Hepatic stellate cell (primary cell): ENCODE measurements at regions not wholly inside any gene's neighbourhood (a gene's known extent, or its start where the extent isn't known, plus 50 kb on each side); places are given as distances from the start of the nearest gene placed in this dataset.

ENCODE experiments used
- DNase-seq: peaks from one replicate; pipeline ENCODE4 v3.0.0; 2011; ENCODE audit warnings: low spot score

DNA sequence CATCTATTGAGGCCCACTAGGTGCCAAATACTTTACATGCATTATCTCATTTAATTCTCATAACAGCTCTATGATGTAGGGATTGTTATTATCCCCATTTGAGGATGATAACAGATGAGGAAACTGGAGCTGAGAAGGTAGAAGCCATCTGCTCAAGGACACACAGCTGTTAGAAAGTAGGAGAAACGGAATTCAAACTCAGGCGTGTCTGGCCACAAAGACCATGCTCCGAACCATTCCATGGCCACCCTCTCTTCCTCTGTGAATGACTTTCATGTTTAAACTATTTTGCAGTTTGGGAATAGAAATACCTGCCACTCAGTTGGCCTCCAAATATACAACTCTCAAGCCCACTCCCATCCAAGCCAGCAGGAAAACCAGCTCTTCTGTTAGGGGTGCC is 87.6 kb upstream of the ANKRD55 start:
- DNase-seq, result no peak

DNA sequence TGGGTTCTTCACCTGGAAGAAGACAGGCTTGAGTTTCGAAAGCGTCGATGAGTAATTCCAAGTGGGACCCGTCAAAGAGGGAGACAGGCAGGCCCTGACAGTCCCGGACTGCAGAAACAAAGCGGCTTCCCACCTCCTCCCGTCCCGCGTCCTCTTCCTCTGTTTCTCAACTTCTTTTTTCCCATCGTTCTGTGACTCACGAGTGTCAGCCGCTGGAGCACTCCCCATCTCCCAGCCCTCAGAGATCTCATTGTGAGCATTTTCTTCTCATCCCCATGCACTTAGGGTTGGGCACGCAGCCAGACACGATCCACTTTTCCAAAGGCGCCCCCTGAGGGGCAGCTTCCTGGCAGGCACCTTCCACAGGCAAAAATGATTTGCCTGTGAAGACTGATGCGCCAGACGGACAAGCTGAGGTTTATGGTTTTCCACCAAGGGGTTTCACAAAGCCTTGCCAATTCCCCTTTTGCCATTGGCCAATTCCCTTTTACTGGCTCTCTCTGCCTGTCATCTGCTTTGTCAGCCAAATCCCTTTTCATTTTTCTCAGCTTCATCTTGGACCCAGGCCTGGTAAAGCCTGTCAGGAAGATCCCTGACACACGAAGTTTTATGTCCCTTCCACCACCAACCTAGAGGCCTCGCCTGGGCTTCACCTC is 86.5 kb upstream of the ANKRD55 start:
- DNase-seq, result peak; percentile 59

DNA sequence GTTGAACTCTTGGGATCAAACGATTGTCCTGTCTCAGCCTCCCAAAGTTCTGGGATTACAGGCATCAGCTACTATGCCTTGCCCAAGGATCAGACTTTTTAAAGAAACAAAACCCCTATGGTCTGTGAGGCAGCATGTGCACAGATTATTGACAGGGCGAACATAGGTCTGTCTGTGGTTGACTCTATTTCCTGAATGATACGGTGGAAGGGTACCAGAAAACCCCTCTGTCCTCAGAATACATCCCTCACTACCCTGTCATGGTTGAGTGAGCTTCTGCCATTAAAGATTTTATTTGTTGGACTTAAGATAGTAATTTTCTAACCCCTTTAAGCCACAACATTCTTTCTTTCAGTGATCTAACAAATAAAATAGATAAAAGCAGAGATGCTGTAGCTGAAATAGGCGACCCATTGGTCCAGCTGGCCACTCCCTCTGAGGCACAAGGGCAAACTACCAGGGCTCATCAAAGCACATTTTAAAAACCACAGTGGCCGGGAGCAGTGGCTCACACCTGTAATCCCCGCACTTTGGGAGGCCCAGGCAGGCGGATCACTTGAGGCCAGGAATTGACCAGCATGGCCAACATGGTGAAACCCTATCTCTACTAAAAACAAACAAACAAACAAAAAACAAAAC is 84.9 kb upstream of the ANKRD55 start:
- DNase-seq, result no peak

DNA sequence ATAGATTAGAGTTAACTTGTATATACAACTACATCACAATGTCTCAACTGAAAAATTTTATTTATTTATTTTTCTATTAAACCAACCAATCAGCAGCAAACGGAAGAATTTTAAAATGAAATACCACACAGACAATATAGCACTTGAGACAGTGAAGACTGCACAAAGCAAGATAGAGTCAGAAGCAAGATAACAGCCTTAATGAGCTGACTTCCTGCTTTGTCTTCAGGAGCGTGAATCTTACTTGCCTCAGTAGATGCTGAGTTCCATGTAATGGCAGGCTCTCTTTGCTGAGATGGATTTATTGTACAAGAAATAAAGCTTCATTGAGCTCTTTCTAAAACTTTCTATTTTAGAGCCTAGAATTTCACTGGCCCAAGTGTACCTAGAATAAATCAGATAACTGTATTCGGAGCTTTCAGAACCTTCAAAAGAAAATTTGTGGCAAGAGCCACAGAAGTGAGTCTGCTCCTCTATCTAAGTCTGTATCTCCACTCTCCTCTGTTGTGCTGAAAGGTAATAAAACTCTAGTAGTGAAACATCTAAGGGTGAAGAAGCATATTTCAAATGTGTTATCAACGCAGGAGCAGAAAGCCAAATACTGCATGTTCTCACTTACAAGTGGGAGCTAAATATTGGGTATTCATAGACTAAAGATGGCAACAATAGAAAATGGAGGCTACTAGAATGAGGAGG is 83.3 kb upstream of the ANKRD55 start:
- no peak for DNase-seq

DNA sequence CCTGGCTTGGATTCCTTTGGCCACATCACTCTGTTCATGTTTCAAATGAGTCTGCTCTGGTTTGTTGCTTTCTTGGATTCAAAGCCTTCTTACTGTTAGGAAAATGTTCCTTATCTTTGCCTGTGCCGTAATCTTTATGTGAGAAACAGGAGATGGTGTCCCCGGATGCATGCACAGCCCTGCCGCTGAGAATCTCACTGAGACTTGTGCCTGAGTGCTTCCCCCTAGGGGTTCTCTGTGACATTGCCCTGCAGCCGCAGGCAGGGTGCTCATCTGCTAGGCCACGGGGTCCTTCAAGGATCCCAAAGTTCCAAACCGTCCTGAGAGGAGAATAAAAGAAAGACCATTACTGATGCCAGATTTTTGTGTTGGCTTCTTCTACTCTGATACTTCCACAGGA is 81.4 kb upstream of the ANKRD55 start:
- peak; percentile 35 for DNase-seq

DNA sequence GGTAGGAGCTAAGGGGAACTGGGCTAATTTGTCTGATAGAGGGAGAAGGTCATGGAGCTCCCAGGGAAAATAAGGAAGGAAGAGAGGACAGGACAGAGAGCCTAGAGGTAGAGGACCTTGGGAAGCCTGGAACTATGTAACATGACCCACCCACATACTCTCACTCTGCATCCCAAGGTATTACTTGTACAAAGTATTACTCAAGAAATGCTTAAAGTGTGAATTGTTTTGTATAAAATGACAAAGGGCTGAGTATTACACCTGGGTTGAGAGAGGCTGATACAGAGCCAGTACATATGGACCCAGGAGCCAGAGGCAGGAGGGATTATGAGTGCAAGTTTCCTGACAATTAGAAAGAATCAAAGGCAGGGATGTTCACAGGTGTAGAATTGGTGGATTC is 80.5 kb upstream of the ANKRD55 start:
- DNase-seq, result no peak

DNA sequence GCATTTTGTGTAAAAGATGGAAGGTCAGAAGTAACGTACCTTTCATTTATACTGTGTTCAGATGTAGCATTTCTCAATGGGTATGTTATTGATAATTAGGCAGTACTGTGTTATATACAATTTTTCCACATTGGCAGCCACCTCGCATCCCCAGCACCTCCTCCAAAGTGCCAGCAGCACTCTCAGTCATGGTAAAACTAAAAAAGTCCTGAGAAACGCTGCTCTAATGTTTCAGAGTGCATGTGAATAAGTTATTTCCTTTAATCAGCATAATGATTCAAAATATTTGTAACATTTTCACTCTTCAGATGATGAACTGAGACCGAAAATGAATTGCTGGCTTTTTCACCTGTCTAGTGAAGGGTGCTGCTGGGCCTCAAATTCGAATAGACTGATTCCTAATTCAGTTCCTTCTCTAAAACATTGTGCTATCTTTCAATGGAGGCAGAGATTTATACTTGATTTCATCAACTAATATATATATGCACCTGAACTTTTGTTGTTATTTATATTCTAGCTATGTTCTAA is 79.9 kb upstream of the ANKRD55 start:
- DNase-seq, result no peak

DNA sequence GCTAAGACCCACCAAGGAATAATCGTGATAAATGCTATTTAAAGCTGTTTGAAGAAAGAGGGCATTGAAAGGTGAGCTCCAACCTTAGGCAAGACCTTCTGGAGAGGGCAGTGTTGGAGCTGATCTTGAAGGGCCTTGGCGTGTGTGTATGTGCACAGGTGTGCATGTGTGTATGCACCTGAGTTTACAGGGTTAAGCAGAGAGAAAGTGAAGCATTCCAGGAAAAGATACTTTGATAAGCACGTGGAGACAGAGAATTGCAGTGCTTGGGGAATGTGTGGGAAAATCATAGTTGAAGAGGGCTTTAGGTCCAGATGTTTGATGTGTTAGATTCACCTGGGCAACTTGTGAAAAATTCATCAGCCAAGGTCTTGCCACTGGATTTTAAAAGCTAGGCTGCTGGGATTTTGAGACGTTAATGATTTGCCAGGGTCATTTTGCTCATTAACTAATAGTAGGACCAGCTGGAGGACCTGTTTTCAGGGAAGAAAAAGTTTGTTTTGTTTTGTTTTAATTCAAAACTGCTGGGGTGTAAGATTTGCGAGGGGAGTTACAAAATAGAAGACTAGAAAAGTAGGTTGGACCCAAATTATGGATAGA is 78.3 kb upstream of the ANKRD55 start:
- DNase-seq, result no peak

DNA sequence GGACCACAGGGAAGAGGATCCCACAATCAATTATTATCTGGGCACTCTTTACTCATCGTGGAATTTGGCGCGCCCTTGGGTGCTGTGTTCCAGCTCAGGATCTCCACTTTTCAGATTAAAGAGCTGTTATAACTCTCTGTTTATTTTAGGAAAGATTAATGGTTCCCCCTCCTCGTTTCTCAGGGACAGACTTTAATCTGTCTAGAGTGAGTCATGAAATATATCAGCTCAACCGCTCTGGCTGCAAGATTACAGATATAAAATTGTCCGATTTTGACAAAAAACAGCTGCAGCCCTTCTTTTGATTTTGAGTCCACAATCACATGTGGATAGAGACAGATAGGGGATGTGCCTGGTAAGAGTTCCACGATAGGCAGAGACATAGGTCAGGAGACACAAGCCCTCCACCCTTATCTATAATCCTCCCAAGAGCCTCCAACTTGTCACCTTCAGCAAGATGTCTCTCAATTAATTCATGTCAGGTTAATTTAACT is 77.6 kb upstream of the ANKRD55 start:
- DNase-seq, result peak; percentile 34

DNA sequence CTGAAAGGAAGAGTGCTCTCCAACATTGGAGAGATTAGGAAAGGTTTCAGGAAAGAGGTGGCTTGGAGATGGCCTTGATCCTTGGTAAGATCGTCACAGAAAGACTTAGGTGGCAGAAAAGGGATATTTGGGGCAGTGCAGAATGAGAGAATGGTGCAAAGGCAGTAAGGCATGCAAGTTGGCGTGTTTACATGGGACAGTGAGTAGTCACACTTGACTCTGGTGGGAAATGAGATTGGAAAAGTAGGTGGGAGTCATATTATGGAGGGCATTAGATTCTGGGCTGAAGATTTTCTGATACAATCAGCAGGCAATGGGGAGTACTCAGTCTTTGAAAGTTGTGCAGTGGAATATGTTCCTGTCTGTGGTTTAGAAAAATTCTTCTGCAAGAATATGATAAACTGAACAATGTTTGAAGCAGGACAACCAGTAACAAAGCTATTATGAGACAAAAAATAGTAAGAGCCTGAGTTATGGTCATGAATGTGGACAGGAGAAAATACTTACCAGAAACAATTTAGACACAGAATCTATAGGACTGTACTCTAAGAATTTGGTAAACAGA is 76.2 kb upstream of the ANKRD55 start:
- no peak for DNase-seq

DNA sequence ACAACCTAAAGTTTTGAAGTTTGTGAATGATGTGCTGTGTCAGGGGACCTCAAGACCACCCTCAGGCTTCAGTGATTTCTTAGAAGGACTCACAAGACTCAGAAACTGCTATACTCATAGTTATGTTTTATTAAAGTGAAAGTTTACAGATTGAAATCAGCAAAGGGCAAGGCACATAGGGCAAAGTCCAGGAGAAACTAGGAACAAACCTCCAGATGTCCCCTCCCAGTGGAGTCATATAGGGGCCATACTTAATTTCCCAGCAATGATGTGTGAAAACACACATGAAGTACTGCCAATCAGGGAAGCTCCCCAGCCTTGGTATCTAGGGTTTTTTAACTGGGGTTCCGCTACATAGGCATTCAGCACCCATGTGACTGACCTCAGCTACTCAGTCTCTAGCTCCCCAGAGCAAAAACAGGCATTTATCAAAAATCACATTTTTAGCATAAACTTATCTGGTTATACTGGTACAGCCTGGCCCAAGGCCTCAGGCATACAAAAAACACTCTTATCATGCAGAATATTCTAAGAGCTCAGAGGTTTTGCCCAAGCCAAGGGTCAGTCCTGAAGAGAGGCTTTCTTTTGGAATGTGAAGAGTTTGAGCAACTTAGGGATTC is 74.7 kb upstream of the ANKRD55 start:
- DNase-seq, result no peak

DNA sequence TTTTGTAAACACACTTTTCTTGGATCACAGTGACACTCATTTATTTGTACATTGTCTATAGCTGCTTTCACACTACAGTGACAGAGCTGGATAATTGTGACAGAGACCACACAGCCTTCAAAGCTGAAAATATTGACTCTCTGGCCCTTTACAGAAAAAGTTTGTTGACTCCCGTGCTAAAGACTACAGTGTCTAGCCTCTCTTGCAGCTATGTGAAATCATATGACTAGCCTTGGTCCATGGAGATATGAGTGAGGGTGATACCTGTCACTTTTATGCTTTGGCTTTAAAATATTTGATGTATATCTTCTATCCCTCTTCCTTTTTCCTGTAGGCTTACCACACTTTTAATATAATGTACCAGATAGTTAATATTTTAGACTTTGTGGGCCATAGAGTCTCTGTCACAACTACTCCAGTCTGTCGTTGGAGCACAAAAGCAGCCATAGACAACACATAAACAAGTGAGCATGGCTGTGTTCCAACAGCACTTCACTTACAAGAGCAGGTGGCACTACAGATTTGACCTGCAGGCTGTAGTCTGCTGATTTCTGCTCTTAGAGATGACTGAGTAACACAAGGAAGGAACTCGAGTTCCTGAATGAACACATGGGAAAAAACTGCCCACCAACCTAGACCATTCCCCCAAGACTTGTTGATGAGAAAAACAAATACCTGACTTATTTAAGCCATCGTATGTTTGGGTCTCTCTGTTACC is 73.5 kb upstream of the ANKRD55 start:
- no peak for DNase-seq

DNA sequence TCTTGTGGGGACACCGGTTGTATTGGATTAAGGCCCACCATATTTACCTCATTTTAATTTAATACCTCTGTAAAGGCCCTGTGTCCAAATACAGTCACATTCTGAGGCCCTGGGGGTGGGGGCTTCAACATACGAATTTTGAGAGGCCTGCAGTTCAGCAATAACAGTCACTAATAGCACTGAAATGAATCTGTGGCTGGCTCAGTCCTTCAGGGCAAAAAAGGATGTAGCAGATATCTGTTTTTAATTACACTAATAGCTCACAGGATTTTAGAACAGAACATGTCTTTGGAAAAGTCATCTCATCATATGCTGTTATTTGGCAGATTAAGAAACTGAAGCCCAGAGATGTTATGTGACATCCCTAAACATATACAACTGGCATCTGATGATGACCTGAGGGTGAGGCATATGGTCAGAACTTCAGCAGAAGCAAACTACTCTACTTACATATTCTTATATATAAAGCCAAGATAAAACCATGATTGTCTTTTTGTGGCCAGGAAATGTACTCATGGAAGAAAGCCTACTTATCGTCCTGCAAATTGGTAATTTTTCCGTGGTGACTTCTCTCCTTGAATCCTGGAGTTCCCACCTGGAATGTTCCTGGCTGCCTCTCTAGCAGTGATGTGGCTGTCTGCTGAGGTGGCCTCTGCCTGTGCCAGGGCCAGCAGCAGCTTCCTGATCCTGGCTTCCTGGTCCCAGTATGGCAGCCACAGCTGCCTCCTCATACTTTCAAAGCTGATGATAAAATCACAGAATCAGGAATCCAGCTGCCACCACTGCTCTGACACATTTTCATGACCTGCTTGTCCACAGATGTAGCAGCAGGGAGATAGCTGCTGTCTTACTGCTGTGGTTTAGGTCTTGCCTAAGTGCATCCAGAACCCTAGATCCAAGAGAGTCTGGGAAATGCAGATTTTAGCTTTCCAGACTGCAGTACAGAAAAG is 72.1 kb upstream of the ANKRD55 start:
- no peak for DNase-seq

DNA sequence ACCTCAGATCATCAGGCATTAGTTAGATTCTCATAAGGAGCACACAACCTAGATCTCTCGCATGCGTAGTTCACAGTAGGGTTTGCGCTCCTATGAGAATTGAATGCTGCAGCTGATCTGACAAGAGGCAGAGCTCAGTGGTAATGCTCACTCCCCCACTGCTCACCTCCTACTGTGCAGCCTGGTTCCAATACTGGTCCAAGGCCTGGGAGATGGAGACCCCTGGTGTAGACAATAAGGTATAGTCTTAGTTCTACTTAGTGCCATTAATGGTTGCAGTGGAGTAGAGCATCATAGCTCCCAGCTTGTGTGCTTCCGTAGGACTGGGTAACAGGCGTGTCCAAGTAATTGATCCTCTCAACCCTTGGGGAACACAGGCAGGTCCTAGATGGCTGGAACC is 70.4 kb upstream of the ANKRD55 start:
- no peak for DNase-seq

DNA sequence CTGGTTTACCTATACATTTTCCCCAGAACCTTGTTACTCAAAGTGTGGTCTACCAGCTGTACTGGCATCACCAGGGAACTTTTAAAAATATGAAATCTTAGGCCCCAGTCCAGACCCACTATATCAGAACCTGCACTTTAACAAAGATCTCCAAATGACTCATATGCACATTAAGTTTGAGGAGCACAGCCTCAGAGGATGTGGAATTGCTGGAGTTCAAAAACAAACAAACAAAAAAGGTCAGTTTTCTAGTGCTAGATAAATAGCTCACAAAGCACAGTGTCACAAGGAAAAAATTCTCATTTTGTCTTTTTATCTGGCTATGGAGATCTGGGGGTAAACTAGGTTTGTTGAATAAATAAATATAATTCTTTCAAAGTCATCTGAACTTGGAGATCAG is 68.9 kb upstream of the ANKRD55 start:
- DNase-seq, result no peak

DNA sequence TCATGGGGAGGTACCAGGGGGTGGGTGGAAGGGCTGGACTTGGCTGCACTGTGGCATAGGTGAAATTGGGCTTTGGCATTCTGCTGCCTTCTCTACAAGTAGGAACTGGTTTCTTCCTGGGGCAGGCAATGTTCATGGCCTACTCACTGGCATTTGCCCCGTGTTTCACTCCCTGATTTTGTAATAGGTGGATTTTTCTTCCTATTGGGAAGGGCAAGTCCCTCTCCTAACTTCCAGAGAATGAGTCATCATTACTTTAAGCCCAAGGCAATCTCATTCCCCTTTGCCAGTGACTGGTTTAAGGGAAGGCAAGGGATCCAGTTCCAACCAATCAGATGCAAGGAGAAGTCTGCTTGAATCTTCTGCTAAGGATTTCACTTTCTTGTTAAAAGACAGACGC is 67.9 kb upstream of the ANKRD55 start:
- DNase-seq, result no peak

DNA sequence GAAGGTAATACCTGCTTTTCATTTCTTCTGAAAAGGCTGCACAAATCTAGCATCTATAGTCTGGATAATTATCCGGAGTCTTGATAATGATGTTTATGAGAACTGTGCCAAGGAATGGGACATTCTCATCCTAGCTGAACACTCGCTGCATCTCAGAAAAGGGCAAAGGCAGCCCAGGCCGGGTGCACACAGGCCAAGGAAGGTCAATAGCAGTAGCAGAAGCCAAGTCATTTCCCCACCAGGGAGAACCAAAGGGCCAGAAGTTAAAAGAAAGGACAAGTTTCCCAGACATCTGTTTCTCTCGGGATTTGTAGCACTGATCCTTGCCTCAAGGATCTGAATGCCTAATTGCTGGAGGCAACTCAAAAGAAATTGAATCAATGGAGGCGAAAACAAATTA is 66.1 kb upstream of the ANKRD55 start:
- no peak for DNase-seq

DNA sequence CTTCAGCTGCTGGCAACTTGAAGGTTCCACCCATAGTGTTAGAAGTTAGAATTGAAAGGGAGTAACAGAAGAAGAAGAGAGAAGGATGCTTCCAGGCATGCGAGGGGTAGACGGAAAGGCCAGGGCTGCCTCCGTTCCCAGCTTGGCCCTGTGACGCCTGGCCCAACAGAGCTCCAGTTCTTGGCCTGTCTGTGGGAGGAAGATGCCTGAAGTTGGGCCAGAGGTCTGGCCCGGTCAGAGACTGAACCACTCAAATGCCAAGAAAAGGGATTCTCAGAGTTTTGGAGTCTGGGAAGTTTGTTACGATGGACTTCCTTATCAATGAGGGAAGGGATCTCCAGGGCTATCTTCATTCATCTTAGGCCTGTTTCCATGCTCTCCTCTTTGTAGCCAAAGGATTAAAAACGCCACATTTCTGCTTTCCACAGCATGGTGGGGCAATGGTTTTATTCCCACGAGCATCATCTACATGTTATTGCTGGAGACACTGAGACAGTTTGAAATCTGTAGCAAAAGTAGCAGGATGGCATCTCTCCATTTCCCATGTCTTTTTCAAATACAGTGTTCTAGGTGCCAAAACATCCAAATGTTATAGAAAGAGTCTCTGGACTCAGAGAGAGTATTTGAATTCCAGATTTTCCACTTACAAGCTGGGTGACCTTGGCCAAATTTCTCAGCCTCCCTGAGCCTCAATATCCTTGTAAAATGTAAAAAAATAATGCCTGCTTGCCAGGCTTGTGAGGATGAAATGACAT is 65.4 kb upstream of the ANKRD55 start:
- no peak for DNase-seq

DNA sequence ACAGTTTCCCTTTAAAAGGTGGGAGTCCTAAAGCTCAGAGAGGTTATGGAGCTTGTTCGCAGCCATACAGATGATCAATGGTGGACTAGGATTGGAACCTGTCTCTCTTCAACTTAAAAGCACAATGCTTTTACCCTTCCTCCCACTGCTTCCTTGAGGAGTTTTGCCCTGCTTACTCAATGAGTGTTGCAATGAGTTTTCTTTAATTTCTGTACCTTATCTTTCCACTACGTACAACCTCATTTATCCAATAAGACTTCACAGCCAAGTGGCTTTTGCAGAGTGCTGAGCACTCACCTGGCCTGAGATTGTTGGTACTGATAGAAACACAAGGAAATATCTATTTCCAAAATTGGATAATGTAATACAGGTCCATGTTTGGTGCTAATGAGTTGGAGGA is 64.7 kb upstream of the ANKRD55 start:
- DNase-seq, result no peak
